ENCODE measurements at regions not wholly inside any gene's neighbourhood (a gene's known extent, or its start where the extent isn't known, plus 50 kb on each side); places are given as distances from the start of the nearest gene placed in this dataset.

- Histone ChIP-seq H3K9me3 (ENCODE audit: insufficient read depth, low read depth, low read length) (no peaks in the 10 kb centered on the region), H3K27me3 (ENCODE audit: insufficient read depth, low read length, poor library complexity, severe bottlenecking) (no peaks in the 10 kb centered on the region)
- peak; percentile 32; the same call in 1 of the 2 replicates for TF ChIP-seq CTCF (conservative IDR thresholded peaks at IDR 0.05; ENCODE audit: low read length)
- no peak for TF ChIP-seq EZH2phosphoT487 (IDR thresholded peaks at IDR 0.05; ENCODE audit: borderline replicate concordance)
These were observed 94.0 kb upstream of the LANCL2 start for GRCh38 chr7:55271069-55271626.

GRCh38 chr7:55271661-55272060 lies 93.5 kb upstream of the LANCL2 start:
- Histone ChIP-seq H2AFZ (ENCODE audit: low read length) (no peak overlapping the region), H3K9me2 (replicated peaks; ENCODE audit: low read depth, low read length) (no peaks in the 10 kb centered on the region), H3K4me1 (ENCODE audit: insufficient read depth, low read length, poor library complexity, severe bottlenecking) (no peaks in the 10 kb centered on the region), H4K20me1 (ENCODE audit: insufficient read depth, low read length, poor library complexity, severe bottlenecking) (no peaks in the 10 kb centered on the region), H3K4me2 (ENCODE audit: low read depth, low read length, poor library complexity, severe bottlenecking) (no peak overlapping the region), H3K79me2 (ENCODE audit: insufficient read depth, low read length) (no peaks in the 10 kb centered on the region), H3K4me3 (ENCODE audit: low read length, poor library complexity, severe bottlenecking) (no peak overlapping the region), H3K9ac (ENCODE audit: low read depth, low read length, poor library complexity, severe bottlenecking) (no peak overlapping the region), H3K9me3 (ENCODE audit: insufficient read depth, low read depth, low read length) (no peaks in the 10 kb centered on the region), H3K36me3 (ENCODE audit: insufficient read depth, low read length) (no peaks in the 10 kb centered on the region), H3K27me3 (ENCODE audit: insufficient read depth, low read length, poor library complexity, severe bottlenecking) (no peaks in the 10 kb centered on the region), H3F3A (ENCODE audit: low read depth) (no peaks in the 10 kb centered on the region)
- TF ChIP-seq EZH2phosphoT487 (IDR thresholded peaks at IDR 0.05; ENCODE audit: borderline replicate concordance) = no peak
- no peak for TF ChIP-seq CTCF (conservative IDR thresholded peaks at IDR 0.05; ENCODE audit: low read length)

More at GRCh38 chr7:55271069-55271626, 94.0 kb upstream of the LANCL2 start:
- H3K79me2 ChIP-seq (ENCODE audit: insufficient read depth, low read length) = no peaks in the 10 kb centered on the region
- no peaks in the 10 kb centered on the region for H3F3A ChIP-seq (ENCODE audit: low read depth)
- H3K9me2 ChIP-seq (replicated peaks; ENCODE audit: low read depth, low read length) = no peaks in the 10 kb centered on the region
- H3K36me3 ChIP-seq (ENCODE audit: insufficient read depth, low read length) = no peaks in the 10 kb centered on the region
- H3K4me2 ChIP-seq (ENCODE audit: low read depth, low read length, poor library complexity, severe bottlenecking) = no peak overlapping the region
- no peak overlapping the region for H3K4me3 ChIP-seq (ENCODE audit: low read length, poor library complexity, severe bottlenecking)
- H3K4me1 ChIP-seq (ENCODE audit: insufficient read depth, low read length, poor library complexity, severe bottlenecking) = no peaks in the 10 kb centered on the region
- H2AFZ ChIP-seq (ENCODE audit: low read length) = no peak overlapping the region
- no peaks in the 10 kb centered on the region for H4K20me1 ChIP-seq (ENCODE audit: insufficient read depth, low read length, poor library complexity, severe bottlenecking)
- no peak overlapping the region for H3K9ac ChIP-seq (ENCODE audit: low read depth, low read length, poor library complexity, severe bottlenecking)

GRCh38 chr7:55272328-55272727 lies 92.8 kb upstream of the LANCL2 start:
- H3K9me2 ChIP-seq (replicated peaks; ENCODE audit: low read depth, low read length) = no peaks in the 10 kb centered on the region
- no peaks in the 10 kb centered on the region for H4K20me1 ChIP-seq (ENCODE audit: insufficient read depth, low read length, poor library complexity, severe bottlenecking)
- no peaks in the 10 kb centered on the region for H3K79me2 ChIP-seq (ENCODE audit: insufficient read depth, low read length)
- H3F3A ChIP-seq (ENCODE audit: low read depth) = no peaks in the 10 kb centered on the region
- H3K4me3 ChIP-seq (ENCODE audit: low read length, poor library complexity, severe bottlenecking) = no peak overlapping the region
- no peaks in the 10 kb centered on the region for H3K9me3 ChIP-seq (ENCODE audit: insufficient read depth, low read depth, low read length)
- no peak overlapping the region for H3K4me2 ChIP-seq (ENCODE audit: low read depth, low read length, poor library complexity, severe bottlenecking)
- H2AFZ ChIP-seq (ENCODE audit: low read length) = no peak overlapping the region
- H3K27me3 ChIP-seq (ENCODE audit: insufficient read depth, low read length, poor library complexity, severe bottlenecking) = no peaks in the 10 kb centered on the region
- no peak for TF ChIP-seq CTCF (conservative IDR thresholded peaks at IDR 0.05; ENCODE audit: low read length)
- no peak for TF ChIP-seq EZH2phosphoT487 (IDR thresholded peaks at IDR 0.05; ENCODE audit: borderline replicate concordance)
- H3K9ac ChIP-seq (ENCODE audit: low read depth, low read length, poor library complexity, severe bottlenecking) = no peak overlapping the region
- no peaks in the 10 kb centered on the region for H3K36me3 ChIP-seq (ENCODE audit: insufficient read depth, low read length)
- H3K4me1 ChIP-seq (ENCODE audit: insufficient read depth, low read length, poor library complexity, severe bottlenecking) = no peaks in the 10 kb centered on the region
